NB4 (cell line): ENCODE measurements at regions not wholly inside any gene's neighbourhood (a gene's known extent, or its start where the extent isn't known, plus 50 kb on each side); places are given as distances from the start of the nearest gene placed in this dataset.

ENCODE experiments used
- CTCF ChIP-seq: IDR thresholded peaks from one replicate; pipeline ENCODE4 v1.5.1; 2012; ENCODE audit warnings: low read depth, low read length
- POLR2A ChIP-seq: IDR thresholded peaks from 2 replicates; pipeline ENCODE4 v1.6.1; 2011; ENCODE audit warnings: mild to moderate bottlenecking; ENCODE audit not compliant: insufficient read length; ENCODE audit errors: extremely low read depth

DNA sequence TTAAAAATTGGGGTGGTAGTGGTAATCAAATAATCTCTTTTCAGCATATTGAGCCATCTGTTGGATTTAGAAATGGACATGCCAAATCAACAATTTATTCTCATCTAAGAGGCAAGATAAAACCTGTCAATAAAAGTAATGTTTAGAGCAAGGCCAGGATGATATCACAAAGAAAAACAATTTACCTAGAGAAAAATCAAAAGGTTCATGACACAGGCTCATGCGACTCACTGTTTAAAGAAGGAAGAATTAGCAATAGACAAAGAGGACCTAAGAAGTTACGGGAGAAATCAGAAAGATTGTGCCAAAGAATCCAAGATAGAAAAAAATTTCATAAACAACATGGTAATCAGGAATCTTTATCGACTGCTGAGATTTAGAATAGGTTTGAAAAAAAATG lies 868.5 kb upstream of the GBE1 start:
- TF ChIP-seq CTCF, result no peak
- TF ChIP-seq POLR2A, result no peak
